Hematopoietic multipotent progenitor cell treated with erythropoietin and hydrocortisone succinate and interleukin-3 and kit ligand, for 8 days (in vitro differentiated cells): ENCODE measurements at regions not wholly inside any gene's neighbourhood (a gene's known extent, or its start where the extent isn't known, plus 50 kb on each side); places are given as distances from the start of the nearest gene placed in this dataset.
A peak's percentile ranks its signal among the peaks of the same experiment; 100 is the strongest.

ENCODE experiments used
- DNase-seq: peaks from one replicate; pipeline ENCODE4 v3.0.0-alpha.2; 2015

DNA sequence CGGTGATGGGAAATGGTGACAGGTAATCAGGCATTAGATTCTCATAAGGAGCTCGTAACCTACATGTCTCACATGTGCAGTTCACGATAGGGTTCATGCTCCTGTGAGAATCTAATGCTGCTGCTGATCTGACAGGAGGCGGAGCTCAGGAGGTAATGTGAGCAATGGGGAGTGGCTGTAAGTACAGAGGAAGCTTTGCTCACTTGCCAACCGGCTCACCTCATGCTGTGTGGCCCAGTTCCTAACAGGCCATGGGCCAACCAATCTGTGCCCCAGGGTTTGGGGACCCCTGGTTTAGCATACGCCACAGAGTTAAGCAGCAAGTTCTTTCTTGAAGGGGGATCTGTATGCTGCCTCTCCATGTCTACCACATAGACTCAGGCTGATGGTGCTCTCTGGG, 133.1 kb downstream of the IQUB start:
- no peak for DNase-seq

DNA sequence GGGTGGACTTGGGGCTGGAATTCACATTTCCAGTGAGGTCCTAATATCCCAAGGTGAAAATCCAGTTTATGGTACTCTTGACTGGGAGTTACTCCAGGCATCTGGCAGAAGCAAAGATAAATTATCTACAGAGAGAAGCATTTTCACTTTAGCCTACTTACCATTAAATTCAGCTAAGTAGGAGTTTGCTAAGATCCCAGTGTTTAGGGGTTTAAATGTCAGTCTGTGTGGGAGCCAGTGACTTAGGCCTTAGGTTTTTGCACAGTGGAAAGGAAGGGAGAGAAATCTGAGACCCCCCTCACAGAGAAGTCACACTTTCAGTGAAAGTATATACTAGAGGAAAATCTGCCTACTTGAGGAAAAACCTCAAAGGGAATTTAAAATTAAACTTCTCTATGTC, 134.2 kb downstream of the IQUB start:
- no peak for DNase-seq

DNA sequence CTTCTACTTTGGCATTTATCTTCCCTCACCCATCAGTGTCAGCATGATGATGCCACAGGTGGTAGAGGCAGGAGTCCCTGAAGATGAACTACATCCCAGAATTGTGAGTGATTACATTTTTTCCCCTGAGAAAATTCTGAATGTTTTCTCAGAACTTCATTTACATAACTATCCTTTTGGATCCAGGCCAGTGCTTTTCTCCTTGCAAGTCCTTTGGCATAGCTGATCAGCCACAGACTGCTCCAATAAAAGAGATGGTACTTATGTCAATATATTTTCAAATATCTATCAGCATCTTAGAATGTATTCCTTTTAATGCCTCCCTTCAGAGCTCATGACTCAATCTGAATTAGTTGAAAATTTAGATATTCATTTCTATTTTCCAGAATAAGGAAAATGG, 135.5 kb downstream of the IQUB start:
- DNase-seq = no peak

DNA sequence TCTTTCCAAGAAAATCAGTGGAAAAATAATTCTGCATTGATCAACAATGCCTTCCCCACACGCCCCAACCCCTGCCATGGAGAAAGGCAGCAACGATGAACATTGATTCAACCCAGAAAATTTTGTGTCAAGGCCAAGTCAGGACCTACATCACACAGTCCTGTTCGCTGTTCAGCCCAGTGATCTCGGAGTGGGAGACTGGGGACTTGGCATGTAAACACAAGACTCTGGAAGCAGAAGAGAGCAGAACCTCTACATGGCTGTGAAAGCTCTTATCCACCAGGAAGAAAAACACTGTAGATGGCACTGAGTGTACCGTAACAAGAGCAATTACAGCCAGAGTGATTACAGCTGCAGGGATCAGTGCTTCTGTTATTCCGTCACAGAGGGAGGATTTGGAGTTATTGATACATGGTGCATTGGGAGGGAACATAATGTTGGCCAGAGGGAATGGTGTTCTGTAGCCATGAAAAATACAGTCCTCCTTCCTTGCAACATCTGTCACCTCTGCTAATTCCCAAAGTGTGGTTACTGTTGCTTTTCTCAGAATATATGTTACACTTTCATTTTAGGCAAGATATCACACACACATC, 136.6 kb downstream of the IQUB start:
- no peak for DNase-seq

DNA sequence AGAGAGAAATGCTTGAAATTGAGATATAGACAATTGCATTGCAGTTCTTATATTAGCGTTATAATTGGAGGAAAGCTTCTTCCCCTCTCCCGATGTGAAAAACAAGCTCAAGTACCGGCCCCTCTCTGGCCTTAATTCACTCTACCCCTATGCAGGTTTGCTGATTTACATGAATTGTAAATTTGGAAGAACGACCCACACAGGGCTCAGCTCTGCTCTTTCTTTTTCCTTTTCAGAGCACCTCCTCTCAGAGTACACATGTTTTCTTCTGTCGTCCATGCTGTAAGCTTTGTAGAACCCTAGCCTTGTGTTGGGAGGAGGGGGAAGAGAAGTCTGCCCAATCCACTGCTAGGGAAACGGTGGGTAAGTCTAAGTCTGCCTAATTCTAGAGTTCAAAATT, 140.8 kb downstream of the IQUB start:
- DNase-seq = no peak

DNA sequence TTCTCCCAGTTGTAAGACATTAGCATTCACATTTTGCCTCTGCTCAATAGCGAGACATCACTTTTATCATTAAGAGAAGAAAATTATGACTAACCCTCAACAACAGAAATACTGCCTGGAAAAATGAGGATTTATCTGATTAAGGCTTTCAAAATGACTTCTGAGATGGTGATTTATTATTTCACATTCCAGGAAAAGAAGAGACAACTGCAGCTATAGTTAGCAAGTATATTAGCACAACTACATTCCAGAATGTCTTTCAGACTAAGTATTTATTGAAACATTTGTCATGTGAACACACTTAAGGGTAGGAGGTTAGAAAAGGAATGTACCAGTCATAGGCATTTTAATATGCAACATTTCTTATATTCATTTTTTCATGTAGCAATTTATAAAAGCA, 162.0 kb downstream of the IQUB start:
- DNase-seq = no peak

DNA sequence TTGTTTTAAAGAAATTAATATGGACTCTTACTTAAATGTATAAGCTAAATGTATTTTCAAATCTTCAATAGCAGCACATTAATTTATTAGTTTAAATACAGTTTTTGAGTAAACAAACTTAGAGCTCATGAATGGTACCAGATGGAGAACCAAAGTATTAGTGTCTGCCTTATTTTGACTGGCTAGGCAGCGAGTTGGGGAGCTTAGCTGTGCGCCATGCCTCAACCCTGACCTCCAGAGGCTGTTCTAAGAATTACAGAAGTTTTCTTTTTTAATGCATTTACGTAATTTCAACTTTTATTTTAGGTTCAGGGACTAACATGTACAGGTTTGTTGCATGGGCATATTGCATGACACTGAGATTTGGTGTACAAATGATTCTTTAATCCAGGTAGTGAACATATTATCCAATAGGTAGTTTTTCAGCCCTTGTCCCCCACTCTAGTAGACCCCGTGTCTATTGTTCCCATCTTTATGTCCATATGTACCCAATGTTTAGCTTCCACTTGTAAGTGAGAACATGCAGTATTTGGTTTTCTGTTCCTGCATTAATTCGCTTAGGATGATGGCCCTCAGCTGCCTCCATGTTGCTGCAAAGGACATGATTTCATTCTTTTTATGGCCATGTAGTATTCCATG, 166.8 kb downstream of the IQUB start:
- DNase-seq = peak; percentile 32

DNA sequence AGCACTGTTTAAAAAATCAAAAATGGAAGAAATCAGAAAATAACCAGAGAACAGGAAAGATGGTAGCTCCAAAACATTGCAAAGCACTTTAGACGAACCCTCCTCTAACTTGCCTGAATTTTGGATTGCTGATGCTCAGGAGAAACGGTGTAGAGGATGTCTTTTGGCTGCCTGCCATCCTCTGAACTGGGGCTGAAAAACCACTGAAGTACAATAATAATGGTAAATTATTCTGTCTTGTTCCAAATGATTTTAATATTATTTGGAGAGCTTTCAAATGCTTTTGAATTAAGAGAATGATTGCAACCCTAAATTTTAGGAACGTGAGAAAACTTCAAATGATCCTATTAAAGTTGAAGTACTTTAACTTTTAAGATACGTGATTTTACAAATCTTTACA, 167.3 kb upstream of the SLC13A1 start:
- no peak for DNase-seq

DNA sequence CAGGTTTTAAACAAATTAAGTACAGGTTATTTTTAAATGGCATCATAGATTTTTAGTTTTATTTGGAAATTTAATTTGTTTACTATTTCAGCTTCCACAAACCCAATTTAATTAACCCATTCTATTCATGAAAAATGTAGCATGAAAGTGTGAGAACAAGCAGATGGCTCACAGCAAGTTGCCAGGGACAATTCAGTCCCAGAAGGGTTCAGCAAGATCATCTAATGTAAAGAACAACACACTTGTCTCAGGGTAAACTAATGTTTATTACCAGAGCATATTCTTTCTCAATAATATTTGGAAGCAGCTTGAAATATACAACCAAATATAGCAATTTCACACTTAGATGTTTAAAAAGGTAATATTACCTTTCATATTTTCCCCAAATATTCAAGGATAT, 166.9 kb upstream of the SLC13A1 start:
- no peak for DNase-seq

DNA sequence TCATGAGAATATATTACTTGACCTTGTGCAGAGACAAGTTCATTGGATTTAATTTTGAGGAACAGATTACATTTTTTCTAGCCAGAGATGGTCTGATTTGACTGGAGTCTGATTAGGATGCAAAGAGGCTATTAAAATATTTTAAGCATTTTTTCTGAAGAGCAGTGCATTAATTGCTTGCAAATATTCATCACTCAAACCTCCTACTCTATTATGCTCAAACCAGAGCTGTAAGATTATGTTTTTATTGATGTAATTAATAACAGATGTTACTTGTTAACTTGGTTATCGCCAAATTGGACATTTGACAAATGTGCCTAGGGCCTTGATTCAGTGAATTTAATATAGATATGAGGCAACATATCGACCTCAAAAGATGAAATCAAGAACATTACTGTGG, 160.9 kb upstream of the SLC13A1 start:
- DNase-seq = no peak

DNA sequence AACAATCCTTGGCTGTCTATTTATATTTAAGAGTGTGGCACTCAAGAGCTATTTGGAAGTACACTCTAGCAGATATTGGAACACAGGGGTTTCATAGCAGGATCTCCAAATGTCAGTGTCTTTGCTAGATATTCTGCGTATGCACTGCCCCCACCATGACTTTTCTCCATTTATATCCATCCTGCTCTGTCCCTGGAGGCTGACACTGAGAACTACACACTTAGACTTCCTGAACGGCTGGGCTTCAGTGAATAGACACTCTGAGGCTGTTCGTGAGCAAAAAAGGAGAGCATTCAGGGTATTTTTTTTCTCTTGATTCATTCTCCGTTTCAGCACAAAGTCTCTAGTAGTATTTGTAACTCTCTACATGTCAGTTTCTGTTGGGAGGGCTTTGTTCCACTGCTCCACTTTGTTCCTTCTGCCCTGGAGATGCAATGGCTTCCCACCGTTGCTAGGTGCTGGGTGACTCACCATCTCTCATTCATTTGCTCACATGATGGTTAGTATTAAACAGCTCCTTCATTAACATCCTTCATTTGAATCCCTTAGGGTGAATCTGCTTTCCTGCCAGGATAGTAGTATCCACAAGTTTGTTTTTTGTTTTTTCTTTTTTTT, 155.9 kb upstream of the SLC13A1 start:
- DNase-seq = no peak

DNA sequence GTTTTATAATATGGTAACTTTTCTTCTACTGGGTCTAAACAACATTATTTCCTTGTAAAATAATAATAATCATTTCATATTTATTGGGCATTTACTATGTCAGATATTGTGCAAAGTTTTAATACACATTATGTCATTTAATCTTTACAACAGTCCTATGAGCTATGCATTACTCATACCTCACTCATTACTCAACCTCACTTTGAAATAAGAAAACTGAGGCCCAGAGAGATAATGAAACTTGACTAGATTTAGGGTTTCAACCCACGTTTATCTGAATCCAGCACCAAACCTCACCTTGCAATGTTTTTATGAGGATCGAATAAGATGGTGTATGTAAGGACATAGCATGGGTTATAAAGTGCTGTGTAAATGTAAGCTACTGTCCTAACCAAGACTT, 153.2 kb upstream of the SLC13A1 start:
- no peak for DNase-seq

DNA sequence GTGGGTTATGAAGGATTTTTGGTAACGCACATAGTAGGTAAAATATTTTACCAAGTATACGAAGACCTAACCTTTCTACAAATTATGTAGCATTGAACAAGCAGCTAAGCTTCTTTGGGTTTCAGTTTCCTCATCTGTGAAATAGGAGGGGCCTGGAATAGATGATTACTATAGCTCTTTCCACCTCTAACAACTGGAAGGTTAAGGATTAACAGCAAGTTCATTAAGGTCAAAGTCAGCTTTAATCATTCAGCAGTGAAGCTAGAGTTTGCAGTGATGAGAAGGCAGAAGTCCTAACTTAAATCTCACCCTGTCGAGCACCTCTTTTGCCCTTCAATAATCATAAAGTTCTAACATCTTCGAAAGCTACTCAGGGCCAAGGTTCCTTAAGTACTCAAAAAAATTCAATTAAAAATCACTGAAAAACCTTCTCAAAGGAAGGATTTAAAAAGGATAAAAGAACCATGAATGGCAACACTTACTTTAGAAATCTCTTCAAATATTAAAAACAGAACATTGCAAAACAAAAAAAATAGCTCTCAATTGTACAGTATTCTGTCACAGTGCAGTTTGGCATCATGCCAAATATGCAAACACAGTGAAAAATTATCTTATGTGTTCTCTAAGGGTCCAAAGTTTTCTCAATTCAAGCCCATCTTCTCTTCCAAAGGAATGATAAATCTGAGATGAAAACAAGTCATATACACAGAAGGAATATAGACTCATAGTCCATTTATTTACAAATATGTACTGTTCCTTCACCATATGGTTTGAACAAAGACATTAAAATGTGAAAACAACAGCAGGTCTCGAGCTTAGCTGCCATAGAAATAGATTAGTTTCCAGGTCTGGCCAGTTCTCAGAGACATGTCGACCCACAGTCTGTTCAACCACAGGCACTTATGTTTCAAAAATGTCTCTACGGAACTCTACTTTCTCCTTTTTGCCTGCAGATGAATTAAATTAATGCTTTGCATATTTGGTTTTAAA, 152.0 kb upstream of the SLC13A1 start:
- DNase-seq = no peak

DNA sequence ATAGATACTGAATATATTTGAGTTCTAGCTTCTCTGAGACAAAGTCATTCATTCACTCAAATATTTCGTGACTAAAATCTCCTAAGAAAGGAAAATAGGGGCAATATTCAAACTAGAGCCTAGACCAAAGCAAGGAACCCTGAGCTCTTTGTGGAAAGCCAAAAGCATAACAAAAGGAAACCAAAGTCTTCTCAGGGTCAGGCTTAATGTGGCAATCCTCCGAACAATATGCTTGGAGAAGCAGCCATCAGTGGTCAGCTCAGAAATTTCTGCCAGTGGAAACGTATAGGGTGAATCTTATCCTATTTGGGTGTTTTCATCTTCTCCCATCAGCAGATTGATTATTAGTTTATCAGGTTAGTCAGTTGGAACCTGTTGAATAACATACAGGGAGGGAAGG, 151.3 kb upstream of the SLC13A1 start:
- no peak for DNase-seq

DNA sequence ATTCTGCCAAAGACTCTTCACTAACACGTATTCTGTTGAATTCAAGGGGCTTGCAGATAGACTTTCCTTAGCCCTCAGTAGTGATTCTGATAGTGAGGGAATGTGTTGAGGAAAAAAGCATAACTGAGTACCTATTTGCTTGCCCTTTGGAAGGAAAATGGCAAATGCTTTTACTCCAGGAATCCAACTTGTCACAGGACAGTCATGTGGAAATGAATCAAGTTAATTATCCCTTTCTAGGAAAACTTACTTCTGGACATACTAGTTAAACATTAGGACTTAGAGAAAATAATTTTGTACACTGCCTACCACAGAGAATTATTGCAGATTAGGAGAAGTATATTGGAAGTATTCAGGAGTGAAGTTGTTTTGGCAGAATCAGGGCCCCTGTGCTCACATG, 148.9 kb upstream of the SLC13A1 start:
- no peak for DNase-seq

DNA sequence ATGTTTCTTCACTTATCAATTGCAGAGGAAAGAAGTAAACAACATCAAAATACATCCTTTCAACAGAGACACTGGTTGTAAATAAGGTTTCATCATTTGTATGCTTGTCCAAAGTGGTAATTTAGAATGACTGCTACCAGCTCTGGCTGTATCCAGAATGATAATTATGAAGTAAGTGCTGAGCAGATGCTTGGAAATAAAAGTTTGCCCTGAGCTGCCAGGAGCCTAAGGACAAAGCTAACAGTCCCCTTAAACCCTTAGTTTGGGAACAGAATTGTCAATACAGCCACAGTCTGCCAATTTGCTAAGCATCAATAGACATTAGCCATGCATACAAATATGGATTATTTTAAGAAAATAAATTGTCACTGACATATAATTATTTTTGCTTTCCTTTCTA, 147.0 kb upstream of the SLC13A1 start:
- DNase-seq = no peak

DNA sequence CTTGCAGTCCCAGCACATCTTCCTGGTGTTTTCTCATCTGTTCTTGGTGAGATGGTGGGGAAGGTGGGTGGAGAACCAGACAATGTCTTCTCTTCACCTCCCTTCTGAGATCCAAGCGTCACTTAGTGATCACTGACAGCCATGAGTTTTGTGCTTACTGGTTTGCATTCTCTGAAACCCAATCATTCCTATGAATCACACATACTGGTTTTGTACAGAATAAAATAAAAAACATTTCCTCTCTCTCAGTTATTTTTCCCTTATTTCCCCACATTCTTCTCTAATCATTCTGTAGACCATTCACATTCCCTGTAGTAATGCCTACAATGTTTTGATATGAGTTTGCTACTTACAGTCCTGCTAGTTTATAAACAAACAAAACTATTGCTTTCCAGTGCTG, 143.8 kb upstream of the SLC13A1 start:
- DNase-seq = no peak

DNA sequence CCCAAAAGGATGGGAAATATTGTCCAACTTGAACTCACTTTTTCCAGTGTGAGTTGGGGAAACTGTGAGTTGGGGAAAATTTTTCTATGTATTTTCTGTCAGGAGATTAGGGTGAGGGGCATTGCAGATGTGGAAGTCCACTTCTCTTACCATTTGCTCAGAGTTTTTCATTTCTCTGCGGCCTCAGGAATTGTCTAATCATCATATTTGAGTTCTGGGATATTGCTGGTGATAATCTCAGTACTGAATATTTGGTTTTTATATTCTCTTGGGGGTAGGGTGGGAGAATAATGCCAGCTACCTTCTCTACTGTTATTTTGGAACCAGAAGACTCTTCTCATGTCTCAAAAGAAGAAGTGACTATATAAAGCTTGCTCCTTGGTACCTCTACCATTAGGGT, 141.3 kb upstream of the SLC13A1 start:
- DNase-seq = no peak

DNA sequence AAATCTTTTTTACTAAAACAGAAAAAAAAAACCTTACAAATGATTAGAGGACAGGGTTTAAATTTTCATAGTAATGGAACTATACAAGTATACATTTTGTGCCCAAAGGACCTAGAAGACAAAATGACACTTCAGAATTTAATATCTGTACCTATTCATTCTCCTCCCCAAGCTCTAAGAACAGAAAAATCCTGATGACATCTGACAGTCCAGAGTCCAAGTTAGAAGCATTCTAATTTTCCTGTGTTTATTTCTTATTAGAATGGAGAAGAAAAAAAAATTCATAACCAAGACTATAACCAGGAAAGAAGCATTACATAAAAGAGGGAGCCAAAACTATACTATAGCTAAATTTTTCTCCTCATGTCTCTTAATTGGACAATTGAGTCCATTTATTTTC, 138.9 kb upstream of the SLC13A1 start:
- DNase-seq = no peak

DNA sequence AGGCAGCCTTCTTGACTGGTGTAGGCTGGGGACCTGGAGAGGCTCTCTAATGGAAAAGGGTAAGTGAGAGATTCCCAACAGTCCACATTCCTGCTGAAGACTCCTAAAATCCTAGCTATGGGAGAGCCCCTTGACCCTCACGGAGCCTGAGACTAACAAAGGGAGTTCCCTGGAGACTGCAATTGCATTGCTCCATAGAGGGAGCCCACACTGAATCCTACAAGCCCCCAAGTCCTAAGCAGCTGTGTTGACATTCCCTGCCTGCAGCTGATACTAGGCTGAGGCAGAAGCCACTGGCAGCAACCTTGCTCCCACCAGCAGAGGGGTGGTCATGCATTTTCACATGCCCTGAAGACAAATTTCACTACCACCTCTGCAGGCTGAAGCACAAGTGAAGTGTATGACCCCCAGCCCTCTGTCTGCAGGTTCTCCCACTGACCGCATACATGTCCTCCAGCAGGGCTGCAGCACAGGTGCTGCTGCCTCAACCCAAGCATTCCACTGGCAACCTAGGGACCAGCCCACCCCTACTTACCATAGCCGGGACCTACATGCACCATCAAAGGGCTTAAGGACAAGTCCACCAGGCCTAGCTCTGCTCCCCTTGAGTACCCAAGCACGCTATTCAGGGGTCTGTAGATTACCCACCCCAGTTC, 130.3 kb upstream of the SLC13A1 start:
- no peak for DNase-seq

DNA sequence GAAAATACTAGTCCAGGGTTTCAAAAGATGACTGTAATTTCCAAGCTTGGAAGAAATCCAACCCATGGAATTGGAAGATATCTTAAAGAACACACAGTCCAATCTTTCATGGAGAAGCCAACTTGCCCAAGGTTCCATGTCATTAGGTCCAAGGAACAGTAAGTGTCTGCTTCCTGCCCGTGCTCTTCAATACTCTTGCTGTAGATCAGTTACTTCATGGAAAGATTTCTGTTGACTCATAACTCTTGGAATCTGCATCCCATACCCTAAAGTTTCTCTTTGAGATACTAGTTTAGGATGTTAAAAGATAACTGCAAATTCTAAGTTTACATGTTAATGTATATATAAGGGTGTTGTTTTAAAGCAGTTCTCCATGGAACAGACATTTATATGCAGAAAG, 127.9 kb upstream of the SLC13A1 start:
- no peak for DNase-seq

DNA sequence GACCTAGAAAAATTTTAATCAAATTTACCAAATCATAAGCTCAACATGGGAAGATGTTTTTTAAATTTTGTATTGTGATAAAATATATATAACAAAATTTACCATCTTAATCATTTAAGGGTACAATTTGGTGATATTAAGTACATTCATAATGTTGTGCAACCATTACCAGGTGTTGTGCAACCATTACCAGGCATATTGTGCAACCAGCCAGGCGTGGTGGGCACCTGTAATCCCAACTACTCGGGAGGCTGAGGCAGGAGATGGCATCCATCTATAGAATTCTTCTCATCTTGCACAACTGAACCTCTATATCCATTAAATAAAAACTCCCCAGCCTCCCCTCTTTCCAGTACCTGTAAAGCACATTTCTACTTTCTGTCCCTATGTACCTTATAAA, 124.5 kb upstream of the SLC13A1 start:
- no peak for DNase-seq

DNA sequence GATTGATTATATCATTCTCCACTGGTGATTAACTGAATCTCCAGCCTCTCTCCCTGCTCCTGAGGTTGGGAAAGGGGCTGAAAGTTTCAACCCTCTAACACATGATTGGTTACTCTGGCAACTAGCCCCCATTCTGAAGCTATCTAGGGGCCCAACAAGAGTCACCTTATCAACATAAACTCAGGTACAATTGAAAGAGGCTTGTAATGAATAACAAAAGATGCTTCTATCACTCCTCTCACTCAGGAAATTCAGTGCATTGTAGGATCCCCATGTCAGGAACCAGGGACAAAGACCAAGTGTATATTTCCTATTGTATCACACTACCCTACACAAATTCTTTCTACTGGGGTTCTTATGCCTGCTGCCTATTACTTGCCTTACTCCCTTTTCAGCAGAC, 123.9 kb upstream of the SLC13A1 start:
- DNase-seq = no peak
